ACC112 (cell line): ENCODE measurements at regions not wholly inside any gene's neighbourhood (a gene's known extent, or its start where the extent isn't known, plus 50 kb on each side); places are given as distances from the start of the nearest gene placed in this dataset.

ENCODE experiments used
- H2AFZ ChIP-seq: fragments of 200-600 bp; sonication (generic); one replicate; pipeline ENCODE4 v1.6.0; 2017; ENCODE audit warnings: antibody characterized with exemption, low read length; ENCODE audit not compliant: unreplicated experiment
- H3K27ac ChIP-seq: fragments of 200-600 bp; sonication (generic); 2 replicates; pipeline ENCODE4 v1.5.1; 2014; ENCODE audit warnings: low read depth, mild to moderate bottlenecking, antibody characterized with exemption, low read length, moderate library complexity
- H3K27me3 ChIP-seq: fragments of 200-600 bp; sonication (generic); 2 replicates; pipeline ENCODE4 v1.6.1; 2014; ENCODE audit warnings: mild to moderate bottlenecking, antibody characterized with exemption, low read length, moderate library complexity, mixed read lengths; ENCODE audit not compliant: insufficient read depth
- H3K36me3 ChIP-seq: fragments of 200-600 bp; sonication (generic); 2 replicates; pipeline ENCODE4 v1.6.1; 2016; ENCODE audit warnings: mild to moderate bottlenecking, antibody characterized with exemption, low read length, moderate library complexity, mixed read lengths; ENCODE audit not compliant: insufficient read depth
- H3K4me1 ChIP-seq: fragments of 200-600 bp; sonication (generic); one replicate; pipeline ENCODE4 v1.6.1; 2016; ENCODE audit warnings: low read length, mixed read lengths; ENCODE audit not compliant: insufficient read depth, unreplicated experiment, control insufficient read depth
- H3K4me3 ChIP-seq: fragments of 200-600 bp; sonication (generic); 2 replicates; pipeline ENCODE4 v1.5.1; 2014; ENCODE audit warnings: mild to moderate bottlenecking, low read depth, low read length
- H3K79me2 ChIP-seq: fragments of 200-600 bp; sonication (generic); one replicate; pipeline ENCODE4 v1.6.0; 2016; ENCODE audit warnings: low read length; ENCODE audit not compliant: control insufficient read depth, unreplicated experiment, insufficient read depth

DNA sequence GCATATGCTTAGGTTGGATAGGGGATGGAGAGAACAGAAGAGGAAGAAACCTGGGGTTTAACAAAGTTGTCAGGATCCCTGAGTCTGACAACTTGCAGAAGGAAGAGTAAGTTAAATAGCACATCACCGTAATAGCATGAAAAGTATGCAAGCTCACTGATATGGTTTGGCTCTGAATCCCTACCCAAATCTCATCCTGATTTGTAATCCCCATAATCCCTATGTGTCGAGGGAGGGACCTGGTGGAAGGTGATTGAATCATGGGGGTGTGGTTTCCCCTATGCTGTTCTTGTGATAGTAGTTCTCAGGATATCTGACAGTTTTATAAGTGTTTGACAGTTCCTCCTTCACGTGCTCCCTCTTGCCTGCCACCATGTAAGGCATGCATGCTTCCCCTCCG, 193.3 kb downstream of the PSAT1 start:
- Histone ChIP-seq H3K4me3 (no peak overlapping the region), H2AFZ (no peak overlapping the region), H3K4me1 (no peaks in the 10 kb centered on the region), H3K27me3 (peaks cover 23% of the 10 kb centered on the region; the same call in 1 of the 2 replicates), H3K79me2 (no peaks in the 10 kb centered on the region), H3K36me3 (no peaks in the 10 kb centered on the region), H3K27ac (no peak overlapping the region)

DNA sequence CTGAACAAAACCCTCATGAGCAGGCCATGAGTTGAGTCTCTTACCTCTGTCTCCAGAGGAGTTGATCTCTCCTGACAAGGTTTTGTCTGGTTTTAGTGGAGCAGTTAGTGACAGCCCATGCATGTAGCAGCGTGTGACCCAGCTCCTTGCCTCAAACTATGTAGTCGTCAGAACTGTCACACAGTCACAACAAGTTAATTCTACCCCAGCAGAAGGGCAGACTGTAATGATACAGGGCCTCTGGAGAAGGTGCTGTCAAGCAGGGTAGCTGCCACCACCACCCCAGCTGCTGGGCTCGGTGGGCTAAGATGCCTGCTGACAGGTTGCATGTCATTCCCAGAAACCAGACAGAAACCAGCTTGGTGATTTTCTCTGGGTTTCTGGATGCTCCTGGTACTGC, 194.5 kb downstream of the PSAT1 start:
- no peaks in the 10 kb centered on the region for H3K36me3 ChIP-seq
- no peak overlapping the region for H3K4me3 ChIP-seq
- no peaks in the 10 kb centered on the region for H3K4me1 ChIP-seq
- H3K27ac ChIP-seq: no peak overlapping the region
- no peak overlapping the region for H2AFZ ChIP-seq
- H3K79me2 ChIP-seq: no peaks in the 10 kb centered on the region
- peaks cover 29% of the 10 kb centered on the region; the same call in 1 of the 2 replicates for H3K27me3 ChIP-seq

DNA sequence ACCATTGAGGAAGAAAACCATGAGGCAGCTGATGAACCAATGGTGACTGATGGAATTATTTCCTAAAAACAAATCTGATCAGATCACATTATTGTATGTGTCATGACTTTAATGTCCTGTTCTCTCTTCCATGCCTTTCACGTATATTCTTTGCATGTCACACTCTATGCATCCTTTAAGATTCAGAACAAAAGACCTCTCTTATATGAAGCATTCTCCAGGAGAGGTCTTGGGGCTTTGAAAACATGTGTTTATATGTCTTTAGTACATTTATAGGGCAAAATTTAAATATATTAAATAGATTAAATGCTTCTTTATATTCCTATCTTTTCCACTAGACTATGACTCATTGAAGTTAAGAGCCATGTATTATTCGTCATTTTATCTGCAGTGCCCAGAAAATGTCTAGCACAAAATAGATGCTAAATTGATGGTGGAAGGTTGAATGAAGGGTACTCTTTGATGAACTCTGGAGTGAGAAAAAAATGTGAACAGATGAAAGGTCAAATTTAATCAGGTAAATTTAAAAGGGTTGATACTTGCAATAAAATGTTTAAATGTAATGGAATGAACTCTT, 196.3 kb downstream of the PSAT1 start:
- no peak overlapping the region for H3K27ac ChIP-seq
- H2AFZ ChIP-seq: no peak overlapping the region
- H3K4me1 ChIP-seq: no peaks in the 10 kb centered on the region
- no peaks in the 10 kb centered on the region for H3K79me2 ChIP-seq
- H3K36me3 ChIP-seq: no peaks in the 10 kb centered on the region
- H3K4me3 ChIP-seq: no peak overlapping the region
- peaks cover 23% of the 10 kb centered on the region; the same call in 1 of the 2 replicates for H3K27me3 ChIP-seq

GRCh38 chr9:78502566-78502965, 205.6 kb downstream of the PSAT1 start:
- Histone ChIP-seq H2AFZ (no peak overlapping the region), H3K36me3 (no peaks in the 10 kb centered on the region), H3K27ac (no peak overlapping the region), H3K27me3 (peaks cover 31% of the 10 kb centered on the region; the same call in 1 of the 2 replicates), H3K4me3 (no peak overlapping the region), H3K79me2 (no peaks in the 10 kb centered on the region), H3K4me1 (no peaks in the 10 kb centered on the region)

- Histone ChIP-seq H3K36me3 (no peaks in the 10 kb centered on the region), H3K27me3 (peaks cover 58% of the 10 kb centered on the region), H3K79me2 (no peaks in the 10 kb centered on the region), H2AFZ (no peak overlapping the region), H3K4me3 (no peak overlapping the region), H3K27ac (no peak overlapping the region), H3K4me1 (no peaks in the 10 kb centered on the region)
Measured at GRCh38 chr9:78505546-78505945, 208.6 kb downstream of the PSAT1 start.

DNA sequence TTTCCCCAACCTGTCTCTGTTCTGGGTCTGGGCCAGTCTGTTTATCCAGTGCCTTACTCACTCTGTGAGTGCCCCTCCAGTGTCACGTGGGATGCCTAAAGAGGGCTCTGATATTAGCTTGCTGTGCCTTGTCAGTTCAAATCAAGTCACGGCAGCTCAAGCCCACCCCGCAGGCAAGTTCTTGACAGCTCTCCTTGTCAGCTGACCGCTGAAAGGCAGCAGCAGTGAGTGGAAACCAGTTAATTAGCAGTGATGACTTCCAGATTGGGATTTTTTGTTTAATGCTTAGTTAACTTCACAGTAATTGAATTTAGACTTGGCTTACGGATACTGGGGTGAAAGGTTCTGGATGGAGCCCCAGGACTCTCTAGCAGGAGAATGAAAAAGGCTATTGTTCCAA, 210.1 kb downstream of the PSAT1 start:
- no peak overlapping the region for H2AFZ ChIP-seq
- H3K79me2 ChIP-seq: no peaks in the 10 kb centered on the region
- H3K4me1 ChIP-seq: no peaks in the 10 kb centered on the region
- no peak overlapping the region for H3K27ac ChIP-seq
- no peak overlapping the region for H3K4me3 ChIP-seq
- H3K36me3 ChIP-seq: no peaks in the 10 kb centered on the region
- H3K27me3 ChIP-seq: peaks cover 53% of the 10 kb centered on the region

DNA sequence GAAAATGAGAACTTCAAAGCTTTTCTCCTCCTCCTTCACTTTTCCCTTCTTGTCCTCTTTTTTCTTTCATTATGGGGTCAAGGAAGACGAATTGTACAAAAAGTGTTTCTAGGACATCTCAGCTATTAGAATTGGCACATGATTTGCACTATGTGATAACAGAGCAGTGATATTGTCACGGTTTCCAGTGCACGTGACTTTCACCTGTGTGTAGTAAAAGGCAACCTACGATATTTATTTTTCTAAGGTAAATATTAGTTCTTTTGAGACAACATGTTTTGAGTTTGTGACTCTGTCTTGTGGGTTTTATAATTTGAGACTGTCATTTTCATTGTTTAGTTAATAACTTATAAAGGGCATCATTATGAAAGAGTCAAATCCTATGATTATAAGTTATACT, 213.1 kb downstream of the PSAT1 start:
- no peaks in the 10 kb centered on the region for H3K4me1 ChIP-seq
- H3K27ac ChIP-seq: no peak overlapping the region

GRCh38 chr9:78515108-78515507, 218.2 kb downstream of the PSAT1 start:
- Histone ChIP-seq H3K79me2 (no peaks in the 10 kb centered on the region), H3K4me1 (no peaks in the 10 kb centered on the region), H3K27me3 (peaks cover 5% of the 10 kb centered on the region; the same call in 1 of the 2 replicates), H2AFZ (no peak overlapping the region), H3K36me3 (no peaks in the 10 kb centered on the region), H3K27ac (no peak overlapping the region), H3K4me3 (no peak overlapping the region)

More for the DNA sequence above, 213.1 kb downstream of the PSAT1 start:
- Histone ChIP-seq H3K4me3 (no peak overlapping the region), H3K36me3 (no peaks in the 10 kb centered on the region), H2AFZ (no peak overlapping the region), H3K79me2 (no peaks in the 10 kb centered on the region), H3K27me3 (peaks cover 38% of the 10 kb centered on the region)

DNA sequence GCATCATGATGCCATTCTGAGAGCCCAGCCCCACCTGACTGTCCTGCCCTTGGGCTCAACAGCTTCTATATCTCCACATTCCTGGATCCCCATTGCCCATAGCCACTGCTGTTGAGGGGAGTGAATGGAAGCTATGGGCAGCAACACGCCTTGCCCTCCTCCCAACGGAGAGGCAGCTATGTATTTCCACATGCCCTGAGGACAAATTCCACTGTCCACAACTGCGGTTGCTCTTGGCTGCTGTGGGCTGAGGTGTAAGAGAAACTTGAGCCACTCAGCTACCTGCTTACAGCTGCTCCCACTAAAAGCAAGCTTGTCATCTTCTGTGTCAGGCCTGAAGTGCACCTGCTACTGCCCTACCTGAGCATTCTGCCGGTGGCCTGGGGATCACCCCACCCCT, 222.9 kb downstream of the PSAT1 start:
- H3K36me3 ChIP-seq: no peaks in the 10 kb centered on the region
- no peak overlapping the region for H3K27ac ChIP-seq
- H2AFZ ChIP-seq: no peak overlapping the region
- H3K4me3 ChIP-seq: no peak overlapping the region
- no peaks in the 10 kb centered on the region for H3K79me2 ChIP-seq
- H3K27me3 ChIP-seq: no peaks in the 10 kb centered on the region
- H3K4me1 ChIP-seq: no peaks in the 10 kb centered on the region

DNA sequence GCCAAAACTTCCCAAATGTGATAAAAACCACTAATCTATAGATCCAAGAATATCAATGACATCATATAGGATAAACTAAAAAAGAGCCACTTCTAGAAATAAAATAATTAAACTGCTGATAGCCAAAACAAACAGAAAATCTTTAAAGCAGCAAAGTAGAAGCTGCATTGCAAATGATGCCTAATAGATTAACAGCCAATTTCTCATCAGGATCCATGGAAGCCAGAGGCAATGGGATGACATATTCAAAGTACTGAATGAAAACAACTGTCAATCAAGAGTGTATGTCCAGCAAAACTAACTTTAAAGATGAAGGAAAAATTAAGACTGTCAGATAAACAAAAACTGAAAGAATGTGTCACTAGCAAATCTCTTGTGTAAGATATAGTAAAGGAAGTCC, 224.8 kb downstream of the PSAT1 start:
- no peak overlapping the region for H3K4me3 ChIP-seq
- no peaks in the 10 kb centered on the region for H3K4me1 ChIP-seq
- no peaks in the 10 kb centered on the region for H3K36me3 ChIP-seq
- H3K27ac ChIP-seq: no peak overlapping the region
- H3K27me3 ChIP-seq: no peaks in the 10 kb centered on the region
- H3K79me2 ChIP-seq: no peaks in the 10 kb centered on the region
- H2AFZ ChIP-seq: no peak overlapping the region

DNA sequence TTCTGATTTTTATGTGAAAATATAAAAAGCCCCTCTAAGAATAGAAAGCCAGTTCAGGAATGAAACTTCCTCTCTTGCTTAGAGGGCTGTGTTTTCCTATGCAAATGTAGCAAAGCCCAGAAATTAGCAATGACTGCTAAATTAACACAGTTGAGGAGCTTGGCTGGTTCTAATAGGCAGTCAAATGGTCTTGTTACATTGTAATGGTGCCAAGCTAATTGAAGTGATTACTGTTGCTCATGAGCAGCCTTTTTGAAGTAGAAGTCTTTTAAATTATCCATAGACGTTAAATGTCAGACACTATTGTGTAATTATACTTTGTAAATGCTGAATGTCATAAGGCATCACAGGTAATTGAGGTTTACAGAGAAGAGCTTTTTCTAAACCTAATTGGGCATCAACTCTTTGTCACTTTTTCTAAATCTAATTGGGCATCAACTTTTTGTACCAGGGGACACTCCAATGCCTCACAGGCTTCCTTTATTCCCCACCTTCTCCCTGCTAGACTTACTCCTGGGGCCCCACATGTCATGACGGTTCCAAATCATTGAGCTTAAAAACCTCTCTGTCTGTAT, 229.1 kb downstream of the PSAT1 start:
- Histone ChIP-seq H3K36me3 (no peaks in the 10 kb centered on the region), H3K27me3 (no peaks in the 10 kb centered on the region), H3K27ac (no peak overlapping the region), H3K4me3 (no peak overlapping the region), H2AFZ (no peak overlapping the region), H3K79me2 (no peaks in the 10 kb centered on the region), H3K4me1 (no peaks in the 10 kb centered on the region)
